Muscle of back (tissue), 3 donors: ENCODE measurements at regions not wholly inside any gene's neighbourhood (a gene's known extent, or its start where the extent isn't known, plus 50 kb on each side); places are given as distances from the start of the nearest gene placed in this dataset.
"Not testable (repeated sequence)": the region's sequence is repeated elsewhere in the genome, so short reads cannot be mapped to it uniquely, and the experiment has no call there.

Experiments used
- DNase-seq, 3 donors: peaks; one replicate each; pipeline versions ENCODE4 v3.0.0 to v3.0.0-alpha.2; 2013

GRCh38 chr10:118422241-118422640, 80.1 kb upstream of the FAM204A start:
- DNase-seq: no peak

GRCh38 chr10:118420049-118420448, 77.9 kb upstream of the FAM204A start:
- DNase-seq: not testable (repeated sequence)

GRCh38 chr10:118412932-118413331, 70.8 kb upstream of the FAM204A start:
- peak in 1 of 3 donors; percentile 17 for DNase-seq

- no peak for DNase-seq
Observed at GRCh38 chr10:118412132-118412760, 70.1 kb upstream of the FAM204A start.

GRCh38 chr10:118409295-118409694, 67.2 kb upstream of the FAM204A start:
- DNase-seq: no peak

- DNase-seq: no peak
Observed at GRCh38 chr10:118408181-118408580, 66.1 kb upstream of the FAM204A start.

GRCh38 chr10:118407777-118408176, 65.7 kb upstream of the FAM204A start:
- no peak for DNase-seq

GRCh38 chr10:118407026-118407425, 64.9 kb upstream of the FAM204A start:
- DNase-seq: no peak

- peak in 1 of 3 donors; percentile 13 for DNase-seq
Observed at GRCh38 chr10:118405928-118406327, 63.8 kb upstream of the FAM204A start.

- DNase-seq: no peak
Observed at GRCh38 chr10:118403967-118404366, 61.8 kb upstream of the FAM204A start.

GRCh38 chr10:118401708-118402193, 59.6 kb upstream of the FAM204A start:
- no peak for DNase-seq

GRCh38 chr10:118397391-118397790, 55.3 kb upstream of the FAM204A start:
- DNase-seq: no peak

GRCh38 chr10:118395947-118396346, 53.8 kb upstream of the FAM204A start:
- DNase-seq: no peak

- DNase-seq: peak; percentile 23 to 83 (median 40)
Observed at GRCh38 chr10:118394301-118395200, 52.4 kb upstream of the FAM204A start.

GRCh38 chr10:118392761-118393160, 50.6 kb upstream of the FAM204A start:
- peak; percentile 18 to 76 (median 26) for DNase-seq
